ENCODE measurements at regions not wholly inside any gene's neighbourhood (a gene's known extent, or its start where the extent isn't known, plus 50 kb on each side); places are given as distances from the start of the nearest gene placed in this dataset.

DNA sequence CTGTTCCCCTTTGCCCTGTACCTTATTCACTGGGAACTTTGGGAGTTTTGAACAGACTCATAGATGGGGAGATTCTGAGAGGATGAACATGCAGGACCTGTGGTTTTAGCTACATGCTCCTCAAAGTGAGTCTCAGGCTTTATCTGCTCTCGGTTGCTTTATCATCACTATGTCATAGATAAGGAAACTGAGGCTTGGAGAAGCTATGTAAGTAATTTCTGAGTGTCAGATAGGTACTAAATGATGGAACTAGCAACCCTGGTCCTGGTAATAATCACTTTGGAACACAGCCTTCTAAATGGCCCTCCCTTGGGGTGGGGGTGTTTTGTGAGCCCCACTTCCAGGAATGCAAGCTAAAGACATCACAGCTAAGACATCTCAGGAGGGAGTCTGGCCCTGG lies 186.2 kb upstream of the MEX3C start:
- no peak for DNase-seq
- Mint-ChIP-seq H3K27me3 (ENCODE audit: unreplicated experiment) (no peaks in the 10 kb centered on the region), H3K36me3 (ENCODE audit: insufficient read depth, unreplicated experiment) (no peaks in the 10 kb centered on the region), H3K4me1 (ENCODE audit: low read depth, unreplicated experiment) (no peaks in the 10 kb centered on the region), H3K27ac (ENCODE audit: unreplicated experiment) (no peak overlapping the region), H3K4me3 (ENCODE audit: low read depth, unreplicated experiment) (no peak overlapping the region), H3K9me3 (ENCODE audit: low read depth, unreplicated experiment) (no peaks in the 10 kb centered on the region)
- intact Hi-C loops (cut with micrococcal nuclease; ENCODE audit: unreplicated experiment) = loop anchor here (10.0 kb wide), 1 partner anchor 249 kb away; no protein-coding TSS in a partner anchor
- CTCF ChIA-PET = no interaction called here
- no TSS peak for BruUV-seq (replicated peaks)
- TF ChIP-seq CTCF (IDR thresholded peaks at IDR 0.05; ENCODE audit: unreplicated experiment) = no peak

DNA sequence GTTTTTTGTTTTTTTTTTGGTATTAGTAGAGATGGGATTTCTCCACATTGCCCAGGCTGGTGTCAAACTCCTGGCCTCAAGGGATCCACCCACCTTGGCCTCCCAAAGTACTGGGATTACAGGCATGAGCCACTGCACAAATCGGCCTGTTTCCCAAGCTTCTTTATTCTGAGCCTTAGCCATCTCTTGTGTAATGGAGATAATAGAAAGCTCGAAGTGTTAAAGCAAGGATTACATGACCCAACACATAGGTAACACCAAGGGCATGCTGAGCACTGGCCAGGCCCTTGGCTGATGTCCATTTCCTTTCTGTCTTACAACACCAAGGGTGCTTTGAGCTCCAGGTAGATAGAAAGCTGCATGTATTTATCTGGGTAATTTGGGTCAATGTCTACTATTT lies 187.8 kb upstream of the MEX3C start:
- Mint-ChIP-seq H3K4me3 (ENCODE audit: low read depth, unreplicated experiment) (no peak overlapping the region), H3K4me1 (ENCODE audit: low read depth, unreplicated experiment) (no peaks in the 10 kb centered on the region), H3K27ac (ENCODE audit: unreplicated experiment) (no peak overlapping the region), H3K9me3 (ENCODE audit: low read depth, unreplicated experiment) (no peaks in the 10 kb centered on the region), H3K27me3 (ENCODE audit: unreplicated experiment) (no peaks in the 10 kb centered on the region), H3K36me3 (ENCODE audit: insufficient read depth, unreplicated experiment) (no peaks in the 10 kb centered on the region)
- intact Hi-C loops (cut with micrococcal nuclease; ENCODE audit: unreplicated experiment) = loop anchor here (10.0 kb wide), 1 partner anchor 250 kb away; no protein-coding TSS in a partner anchor
- no TSS peak for BruUV-seq (replicated peaks)
- CTCF ChIA-PET = interaction anchor here (0.6 to 0.8 kb wide), 2 partner anchors 208 to 365 kb away, joined by 3 read pairs; no protein-coding TSS in a partner anchor
- no peak for TF ChIP-seq CTCF (IDR thresholded peaks at IDR 0.05; ENCODE audit: unreplicated experiment)
- DNase-seq = no peak

- H3K4me1 Mint-ChIP-seq (ENCODE audit: low read depth, unreplicated experiment) = no peaks in the 10 kb centered on the region
These were observed 193.2 kb upstream of the MEX3C start for GRCh38 chr18:51390702-51391101.

DNA sequence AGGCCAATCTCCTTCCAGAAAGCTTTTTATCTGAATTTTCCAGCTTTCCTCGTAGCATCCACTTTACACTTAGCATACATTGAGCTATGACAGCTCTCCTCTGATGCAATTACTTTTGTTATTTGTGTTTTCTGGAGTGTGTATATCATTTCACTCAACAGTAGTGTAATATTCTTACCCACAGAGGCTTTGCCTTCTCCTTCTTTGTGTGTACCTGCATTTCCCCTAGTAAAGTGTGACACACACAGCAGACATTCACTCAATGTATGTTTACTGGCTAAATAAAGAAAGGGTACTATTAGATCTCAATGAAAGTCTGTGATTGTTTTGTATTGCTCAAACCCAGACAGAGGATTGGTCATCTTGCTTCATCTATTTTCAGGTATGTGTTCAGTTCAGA lies 193.7 kb upstream of the MEX3C start:
- no peak for TF ChIP-seq CTCF (IDR thresholded peaks at IDR 0.05; ENCODE audit: unreplicated experiment)
- CTCF ChIA-PET = no interaction called here
- Mint-ChIP-seq H3K36me3 (ENCODE audit: insufficient read depth, unreplicated experiment) (no peaks in the 10 kb centered on the region), H3K9me3 (ENCODE audit: low read depth, unreplicated experiment) (no peaks in the 10 kb centered on the region), H3K27me3 (ENCODE audit: unreplicated experiment) (peaks cover 22% of the 10 kb centered on the region), H3K4me1 (ENCODE audit: low read depth, unreplicated experiment) (no peaks in the 10 kb centered on the region), H3K4me3 (ENCODE audit: low read depth, unreplicated experiment) (no peak overlapping the region), H3K27ac (ENCODE audit: unreplicated experiment) (no peak overlapping the region)
- intact Hi-C loops (cut with micrococcal nuclease; ENCODE audit: unreplicated experiment) = no loop called here
- BruUV-seq (replicated peaks) = no TSS peak
- DNase-seq = no peak

More at GRCh38 chr18:51390702-51391101, 193.2 kb upstream of the MEX3C start:
- Mint-ChIP-seq H3K9me3 (ENCODE audit: low read depth, unreplicated experiment) (no peaks in the 10 kb centered on the region), H3K4me3 (ENCODE audit: low read depth, unreplicated experiment) (no peak overlapping the region), H3K27me3 (ENCODE audit: unreplicated experiment) (peaks cover 22% of the 10 kb centered on the region), H3K27ac (ENCODE audit: unreplicated experiment) (no peak overlapping the region), H3K36me3 (ENCODE audit: insufficient read depth, unreplicated experiment) (no peaks in the 10 kb centered on the region)
- DNase-seq = no peak
- BruUV-seq (replicated peaks) = no TSS peak
- intact Hi-C loops (cut with micrococcal nuclease; ENCODE audit: unreplicated experiment) = no loop called here
- CTCF ChIA-PET = no interaction called here
- no peak for TF ChIP-seq CTCF (IDR thresholded peaks at IDR 0.05; ENCODE audit: unreplicated experiment)

Data from Calu3 (cell line).